HG02840 (cell line): ENCODE measurements at regions not wholly inside any gene's neighbourhood (a gene's known extent, or its start where the extent isn't known, plus 50 kb on each side); places are given as distances from the start of the nearest gene placed in this dataset.
"Not testable (repeated sequence)": the region's sequence is repeated elsewhere in the genome, so short reads cannot be mapped to it uniquely, and the experiment has no call there.

Experiments used
- ATAC-seq: cut with Tn5 transposase; IDR thresholded peaks from one replicate; pipeline ENCODE4 v1.9.1; 2021; ENCODE audit warnings: mild to moderate bottlenecking, moderate library complexity, moderate number of reproducible peaks; ENCODE audit not compliant: unreplicated experiment, low FRiP score

GRCh38 chr4:159779716-159780115 is 676.8 kb downstream of the RAPGEF2 start:
- ATAC-seq = no peak

GRCh38 chr4:159780196-159780922 is 677.5 kb downstream of the RAPGEF2 start:
- ATAC-seq = no peak

- no peak for ATAC-seq
These were observed 685.0 kb downstream of the RAPGEF2 start for GRCh38 chr4:159787901-159788300.

GRCh38 chr4:159791334-159791733 is 688.5 kb downstream of the RAPGEF2 start:
- ATAC-seq = no peak

- not testable (repeated sequence) for ATAC-seq
These were observed 701.7 kb downstream of the RAPGEF2 start for GRCh38 chr4:159804592-159804991.

GRCh38 chr4:159823743-159824142 is 720.9 kb downstream of the RAPGEF2 start:
- ATAC-seq = no peak

- no peak for ATAC-seq
These were observed 725.8 kb downstream of the RAPGEF2 start for GRCh38 chr4:159828687-159829086.

GRCh38 chr4:159829184-159829583 is 726.3 kb downstream of the RAPGEF2 start:
- ATAC-seq = no peak

- no peak for ATAC-seq
These were observed 734.2 kb downstream of the RAPGEF2 start for GRCh38 chr4:159837071-159837470.

GRCh38 chr4:159855731-159856130 is 752.9 kb downstream of the RAPGEF2 start:
- ATAC-seq = no peak

- ATAC-seq = no peak
These were observed 753.6 kb downstream of the RAPGEF2 start for GRCh38 chr4:159856451-159856850.

- no peak for ATAC-seq
These were observed 756.8 kb downstream of the RAPGEF2 start for GRCh38 chr4:159859656-159860148.

GRCh38 chr4:159860945-159861344 is 758.1 kb downstream of the RAPGEF2 start:
- ATAC-seq = no peak

- ATAC-seq = no peak
These were observed 761.5 kb downstream of the RAPGEF2 start for GRCh38 chr4:159864337-159864736.

- no peak for ATAC-seq
These were observed 764.8 kb downstream of the RAPGEF2 start for GRCh38 chr4:159867673-159868072.

- ATAC-seq = not testable (repeated sequence)
These were observed 766.1 kb downstream of the RAPGEF2 start for GRCh38 chr4:159868936-159869335.

- no peak for ATAC-seq
These were observed 768.3 kb downstream of the RAPGEF2 start for GRCh38 chr4:159871141-159871540.

- ATAC-seq = no peak
These were observed 778.3 kb downstream of the RAPGEF2 start for GRCh38 chr4:159881158-159881557.

GRCh38 chr4:159884989-159885388 is 782.1 kb downstream of the RAPGEF2 start:
- ATAC-seq = no peak

GRCh38 chr4:159899596-159899995 is 796.7 kb downstream of the RAPGEF2 start:
- no peak for ATAC-seq

- no peak for ATAC-seq
These were observed 797.7 kb downstream of the RAPGEF2 start for GRCh38 chr4:159900562-159900961.

- no peak for ATAC-seq
These were observed 799.8 kb downstream of the RAPGEF2 start for GRCh38 chr4:159902648-159903047.
